Sigmoid colon (tissue), 6 donors: ENCODE measurements at regions not wholly inside any gene's neighbourhood (a gene's known extent, or its start where the extent isn't known, plus 50 kb on each side); places are given as distances from the start of the nearest gene placed in this dataset.

Source experiments
- DNase-seq: peaks from one replicate; pipeline ENCODE4 v3.0.0-alpha.2; 2019
- H3K27ac ChIP-seq, 4 donors: fragments of 200-600 bp; sonication (generic); one replicate each; pipeline ENCODE4 v1.5.1; 2016 to 2019; ENCODE audit warnings: mild to moderate bottlenecking in 1 of 4
- H3K27me3 ChIP-seq, 3 donors: fragments of 200-600 bp; sonication (generic); one replicate each; pipeline ENCODE4 v1.5.1; 2019; ENCODE audit warnings: mild to moderate bottlenecking in 1 of 3
- H3K36me3 ChIP-seq, 4 donors: fragments of 200-600 bp; sonication (generic); one replicate each; pipeline ENCODE4 v1.5.1; 2016 to 2019
- H3K4me1 ChIP-seq, 4 donors: fragments of 200-600 bp; sonication (generic); one replicate each; pipeline ENCODE4 v1.5.1; 2017 to 2019
- H3K4me3 ChIP-seq, 4 donors: fragments of 200-600 bp; sonication (generic); one replicate each; pipeline ENCODE4 v1.5.1; 2017 to 2019; ENCODE audit warnings: mild to moderate bottlenecking in 2 of 4, moderate library complexity in 1 of 4
- H3K9me3 ChIP-seq, 4 donors: fragments of 200-600 bp in 3 of 4; sonication (generic) in 3 of 4; one replicate each; pipeline versions ENCODE4 v1.5.1 to v1.6.1; 2013 to 2019
- EP300 ChIP-seq, 4 donors: sonication (generic); formaldehyde crosslinking; IDR thresholded peaks; one replicate each; pipeline ENCODE4 v1.6.1; 2017; ENCODE audit warnings: antibody characterized with exemption in 4 of 4
- POLR2A ChIP-seq, 2 donors: fragments of 450-650 bp; IDR thresholded peaks; one replicate each; pipeline ENCODE4 v1.6.1; 2016; ENCODE audit warnings: antibody characterized with exemption in 2 of 2, mild to moderate bottlenecking in 2 of 2, moderate library complexity in 2 of 2
- POLR2AphosphoS5 ChIP-seq, 4 donors: sonication (generic); formaldehyde crosslinking; IDR thresholded peaks; one replicate each; pipeline ENCODE4 v1.6.1; 2017; ENCODE audit warnings: antibody characterized with exemption in 4 of 4
- WGBS, 2 donors: extraction: QIAGEN DNeasy Blood & Tissue Kit; methylation state at CpG; one replicate each; pipeline ENCODE4 v1.1.7; 2013; 5-methylcytosine and 5-hydroxymethylcytosine counted together
- intact Hi-C: fragments of 100-400 bp; cut with DNase I; formaldehyde crosslinking; loops from one replicate; pipeline ENCODE4 v1.15.1; 2023
- TF ChIP-seq, protein P1 (sequence below), 4 experiments: fragments of 450-650 bp in 3 of 4; fragments of 200-600 bp in 1 of 4; IDR thresholded peaks; one replicate each; pipeline ENCODE4 v1.5.1; 2016 to 2019; ENCODE audit warnings: antibody characterized with exemption in 4 of 4, mild to moderate bottlenecking in 3 of 4, moderate library complexity in 2 of 4
- donor health status: healthy with polysubstance abuse.
- donor health status: healthy.

DNA sequence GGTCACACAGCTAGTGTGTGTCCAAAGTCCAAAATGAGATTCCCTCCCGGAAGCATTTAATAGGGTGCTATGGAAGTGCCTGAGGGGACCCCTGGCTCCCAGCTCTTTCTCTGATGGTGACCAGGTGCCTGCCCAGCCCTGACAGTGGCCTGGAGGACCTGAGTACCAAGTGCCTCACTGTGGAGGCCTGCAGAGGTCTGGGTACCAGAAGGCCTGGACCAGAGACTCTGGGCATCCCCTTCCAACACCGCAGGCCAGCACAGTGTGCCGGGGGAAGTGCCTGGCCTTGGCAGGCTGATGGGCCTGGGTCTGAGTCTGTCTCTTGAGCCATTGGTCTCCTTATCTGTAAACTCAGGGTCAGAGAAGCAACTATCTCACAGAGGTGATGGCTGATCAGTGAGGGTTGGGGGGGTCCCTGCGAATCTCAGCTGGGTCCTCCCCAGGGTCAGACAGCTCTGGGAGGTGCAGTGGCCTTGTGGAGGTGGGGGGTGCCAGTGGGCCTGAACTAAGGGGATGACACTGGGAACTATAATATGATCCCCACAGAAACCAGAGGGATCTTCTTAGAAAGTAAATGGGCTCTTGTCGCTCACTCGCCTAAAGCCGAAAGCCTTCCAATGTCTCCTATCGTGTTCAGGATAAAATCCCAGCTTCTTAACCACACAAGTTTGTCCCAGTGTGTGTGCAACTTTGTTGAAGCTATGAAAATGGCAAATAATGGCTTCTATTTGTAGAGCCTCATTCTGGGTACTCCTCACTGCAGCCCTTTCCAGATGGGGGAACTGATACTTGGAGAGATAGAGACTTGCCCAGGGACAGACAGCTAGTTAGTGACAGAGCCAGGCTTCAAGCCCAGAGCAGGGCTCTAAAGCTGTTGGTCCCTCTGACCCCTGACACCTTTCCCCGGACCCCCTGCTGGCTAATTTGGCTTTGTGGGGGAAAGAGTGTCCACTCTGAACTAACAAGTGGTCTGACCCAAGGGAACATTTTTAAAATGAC is 225.1 kb downstream of the TFCP2L1 start:
- no peak for DNase-seq
- WGBS, 2 donors = 87 to 92% methylated on average over 9 of the region's 9 CpGs

DNA sequence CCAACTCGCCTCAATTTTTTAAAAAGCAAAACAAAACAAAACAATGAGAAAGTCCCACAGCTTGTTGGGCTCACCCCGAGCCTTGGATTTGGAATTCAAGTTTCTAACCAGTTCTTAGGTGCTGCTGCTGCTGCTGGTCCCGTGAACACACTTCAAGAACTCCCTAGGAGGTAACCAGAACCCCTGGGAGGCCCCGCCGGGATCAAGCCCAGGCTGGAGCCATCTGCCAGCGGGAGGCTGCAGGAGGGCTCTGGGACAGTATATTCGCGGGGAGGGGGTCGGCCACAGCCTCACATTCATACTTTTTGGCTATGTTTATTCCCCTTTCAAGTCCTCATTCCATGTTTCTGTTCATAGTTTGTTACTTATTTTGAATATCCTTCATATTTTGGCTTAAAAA is 223.4 kb downstream of the TFCP2L1 start:
- no peak for DNase-seq
- Histone ChIP-seq H3K4me3 (no peak overlapping the region), H3K9me3 (no peaks in the 10 kb centered on the region), H3K36me3 (no peaks in the 10 kb centered on the region), H3K27me3 (peaks cover 0 to 3% (median 0%) of the 10 kb centered on the region in 3 donors), H3K27ac (no peak overlapping the region), H3K4me1 (no peaks in the 10 kb centered on the region)
- 78 to 80% methylated on average over 9 of the region's 9 CpGs for WGBS, 2 donors
- intact Hi-C loops = no loop called here
- TF ChIP-seq EP300 (IDR thresholded peaks at IDR 0.05) (no peak), POLR2A (IDR thresholded peaks at IDR 0.05) (no peak), POLR2AphosphoS5 (IDR thresholded peaks at IDR 0.05) (no peak)
- TF ChIP-seq, protein P1, sequence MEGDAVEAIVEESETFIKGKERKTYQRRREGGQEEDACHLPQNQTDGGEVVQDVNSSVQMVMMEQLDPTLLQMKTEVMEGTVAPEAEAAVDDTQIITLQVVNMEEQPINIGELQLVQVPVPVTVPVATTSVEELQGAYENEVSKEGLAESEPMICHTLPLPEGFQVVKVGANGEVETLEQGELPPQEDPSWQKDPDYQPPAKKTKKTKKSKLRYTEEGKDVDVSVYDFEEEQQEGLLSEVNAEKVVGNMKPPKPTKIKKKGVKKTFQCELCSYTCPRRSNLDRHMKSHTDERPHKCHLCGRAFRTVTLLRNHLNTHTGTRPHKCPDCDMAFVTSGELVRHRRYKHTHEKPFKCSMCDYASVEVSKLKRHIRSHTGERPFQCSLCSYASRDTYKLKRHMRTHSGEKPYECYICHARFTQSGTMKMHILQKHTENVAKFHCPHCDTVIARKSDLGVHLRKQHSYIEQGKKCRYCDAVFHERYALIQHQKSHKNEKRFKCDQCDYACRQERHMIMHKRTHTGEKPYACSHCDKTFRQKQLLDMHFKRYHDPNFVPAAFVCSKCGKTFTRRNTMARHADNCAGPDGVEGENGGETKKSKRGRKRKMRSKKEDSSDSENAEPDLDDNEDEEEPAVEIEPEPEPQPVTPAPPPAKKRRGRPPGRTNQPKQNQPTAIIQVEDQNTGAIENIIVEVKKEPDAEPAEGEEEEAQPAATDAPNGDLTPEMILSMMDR (IDR thresholded peaks at IDR 0.05) = no peak

More for the DNA sequence above, 225.1 kb downstream of the TFCP2L1 start:
- H3K27me3 ChIP-seq = peaks cover 0 to 2% (median 0%) of the 10 kb centered on the region in 3 donors
- no peaks in the 10 kb centered on the region for H3K36me3 ChIP-seq
- H3K9me3 ChIP-seq = no peaks in the 10 kb centered on the region
- no peak for TF ChIP-seq EP300 (IDR thresholded peaks at IDR 0.05)
- TF ChIP-seq POLR2AphosphoS5 (IDR thresholded peaks at IDR 0.05) = no peak
- TF ChIP-seq, protein P1 (IDR thresholded peaks at IDR 0.05) = no peak
- TF ChIP-seq POLR2A (IDR thresholded peaks at IDR 0.05) = no peak
- intact Hi-C loops = no loop called here
- no peaks in the 10 kb centered on the region for H3K4me1 ChIP-seq
- no peak overlapping the region for H3K27ac ChIP-seq
- no peak overlapping the region for H3K4me3 ChIP-seq

DNA sequence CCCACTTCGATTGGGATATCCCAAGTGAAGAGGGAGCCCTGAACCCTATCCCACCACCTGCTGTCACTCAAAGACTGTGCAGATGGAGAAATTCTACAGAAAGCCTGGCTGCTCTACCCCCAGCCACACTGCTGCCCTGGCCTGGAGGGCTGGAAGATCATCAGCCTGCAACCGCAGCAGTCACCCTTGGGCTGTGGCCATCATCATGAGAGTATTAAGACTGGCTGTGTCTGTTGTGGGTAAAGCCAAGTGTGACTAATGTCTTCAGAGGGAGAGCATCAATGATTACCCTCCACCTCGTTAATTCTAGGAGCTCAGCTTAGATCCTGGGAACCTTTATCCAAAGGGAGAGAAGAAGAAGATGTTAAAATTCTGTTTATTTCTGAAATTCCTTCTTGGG is 221.5 kb downstream of the TFCP2L1 start:
- Histone ChIP-seq H3K4me1 (no peaks in the 10 kb centered on the region), H3K4me3 (no peak overlapping the region), H3K9me3 (no peaks in the 10 kb centered on the region), H3K36me3 (no peaks in the 10 kb centered on the region), H3K27me3 (peaks cover 0 to 3% (median 0%) of the 10 kb centered on the region in 3 donors), H3K27ac (no peak overlapping the region)
- WGBS, 2 donors = 85 to 87% methylated on average over 3 of the region's 3 CpGs
- DNase-seq = no peak
- TF ChIP-seq POLR2AphosphoS5 (IDR thresholded peaks at IDR 0.05) (no peak), EP300 (IDR thresholded peaks at IDR 0.05) (no peak), POLR2A (IDR thresholded peaks at IDR 0.05) (no peak)
- TF ChIP-seq, protein P1 (IDR thresholded peaks at IDR 0.05) = no peak
- intact Hi-C loops = no loop called here

DNA sequence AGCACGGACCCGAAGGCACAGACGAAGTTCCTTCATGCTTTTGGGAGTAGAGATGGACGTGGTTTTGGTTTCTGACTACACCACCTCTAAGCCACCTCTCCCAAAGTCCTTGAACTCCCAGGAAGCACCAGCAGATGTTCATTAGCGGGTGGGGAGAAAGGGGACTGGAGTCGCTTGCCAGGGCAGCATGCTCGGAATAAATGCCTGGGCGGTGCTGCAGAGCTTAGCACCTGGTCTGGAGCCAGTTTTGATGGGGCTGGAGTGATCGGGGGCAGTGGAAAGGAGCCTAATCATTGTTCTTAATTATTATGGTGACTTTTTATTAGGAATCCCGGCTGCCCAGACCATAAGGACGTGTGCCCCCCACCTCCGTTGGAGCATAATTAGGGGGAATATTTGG is 220.8 kb downstream of the TFCP2L1 start:
- Histone ChIP-seq H3K9me3 (no peaks in the 10 kb centered on the region), H3K27me3 (peaks cover 0 to 3% (median 0%) of the 10 kb centered on the region in 3 donors), H3K4me3 (no peak overlapping the region), H3K4me1 (no peaks in the 10 kb centered on the region), H3K36me3 (no peaks in the 10 kb centered on the region), H3K27ac (no peak overlapping the region)
- no peak for DNase-seq
- intact Hi-C loops = no loop called here
- TF ChIP-seq, protein P1 (IDR thresholded peaks at IDR 0.05) = no peak
- TF ChIP-seq POLR2AphosphoS5 (IDR thresholded peaks at IDR 0.05) (no peak), EP300 (IDR thresholded peaks at IDR 0.05) (no peak), POLR2A (IDR thresholded peaks at IDR 0.05) (no peak)
- WGBS, 2 donors = 73 to 82% methylated on average over 12 of the region's 12 CpGs
